Progenitor cell of endocrine pancreas (in vitro differentiated cells): ENCODE measurements at regions not wholly inside any gene's neighbourhood (a gene's known extent, or its start where the extent isn't known, plus 50 kb on each side); places are given as distances from the start of the nearest gene placed in this dataset.

Experiments
- DNase-seq: peaks from one replicate; pipeline ENCODE4 v3.0.0; 2021; ENCODE audit warnings: low spot score; ENCODE audit not compliant: unreplicated experiment
- H3K27ac Mint-ChIP-seq: 2 replicates; pipeline ENCODE4 v1.8.0; 2021; ENCODE audit warnings: mild to moderate bottlenecking, moderate library complexity, mixed read lengths
- H3K27me3 Mint-ChIP-seq: 2 replicates; pipeline ENCODE4 v1.8.0; 2021; ENCODE audit warnings: mixed read lengths
- H3K36me3 Mint-ChIP-seq: 2 replicates; pipeline ENCODE4 v1.8.0; 2022; ENCODE audit warnings: mixed read lengths; ENCODE audit not compliant: insufficient read depth
- H3K4me1 Mint-ChIP-seq: 2 replicates; pipeline ENCODE4 v1.8.0; 2021; ENCODE audit warnings: low read depth, mixed read lengths
- H3K4me3 Mint-ChIP-seq: 2 replicates; pipeline ENCODE4 v1.8.0; 2021; ENCODE audit warnings: low read depth, mild to moderate bottlenecking, moderate library complexity, mixed read lengths
- H3K9me3 Mint-ChIP-seq: 2 replicates; pipeline ENCODE4 v1.8.0; 2021; ENCODE audit warnings: low read depth, mixed read lengths
- CTCF ChIP-seq: fragments of 200-600 bp; sonication (generic); IDR thresholded peaks from one replicate; pipeline ENCODE4 v1.5.0; 2021; ENCODE audit warnings: antibody characterized with exemption, mild to moderate bottlenecking; ENCODE audit not compliant: unreplicated experiment

GRCh38 chr5:135178476-135179155 lies 144.6 kb upstream of the PITX1 start:
- Mint-ChIP-seq H3K36me3 (no peaks in the 10 kb centered on the region), H3K4me1 (peaks cover 18% of the 10 kb centered on the region), H3K4me3 (no peak overlapping the region), H3K27me3 (peaks cover 7% of the 10 kb centered on the region), H3K9me3 (no peaks in the 10 kb centered on the region), H3K27ac (no peak overlapping the region)
- TF ChIP-seq CTCF = no peak
- DNase-seq = no peak

- Mint-ChIP-seq H3K27ac (no peak overlapping the region), H3K27me3 (peaks cover 9% of the 10 kb centered on the region), H3K9me3 (no peaks in the 10 kb centered on the region), H3K4me1 (peaks cover 18% of the 10 kb centered on the region), H3K36me3 (no peaks in the 10 kb centered on the region), H3K4me3 (no peak overlapping the region)
- no peak for DNase-seq
- TF ChIP-seq CTCF = no peak
Measured at GRCh38 chr5:135177591-135177990, 143.6 kb upstream of the PITX1 start.

DNA sequence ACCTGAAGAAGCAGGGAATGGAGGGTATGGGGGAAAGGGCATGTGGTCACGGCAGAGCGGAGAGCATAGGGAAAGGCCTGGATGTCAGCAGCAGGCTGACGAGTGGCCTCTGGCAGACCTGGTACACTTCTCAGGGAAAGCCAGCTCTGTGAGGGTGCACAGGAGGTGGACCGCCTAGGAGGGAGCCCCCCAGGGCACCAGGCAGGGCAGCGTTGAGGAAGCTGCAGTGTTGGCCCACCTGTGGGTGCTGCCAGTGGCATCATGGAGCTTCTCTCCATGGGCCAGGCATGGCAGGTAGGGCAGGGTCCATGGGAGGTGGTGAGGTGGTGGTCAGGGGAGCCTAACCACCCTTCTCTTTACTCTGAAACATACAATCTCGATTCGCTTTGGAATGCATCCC lies 143.0 kb upstream of the PITX1 start:
- no peak overlapping the region for H3K4me3 Mint-ChIP-seq
- H3K36me3 Mint-ChIP-seq = no peaks in the 10 kb centered on the region
- H3K4me1 Mint-ChIP-seq = peaks cover 18% of the 10 kb centered on the region
- no peaks in the 10 kb centered on the region for H3K9me3 Mint-ChIP-seq
- no peak for DNase-seq
- no peak overlapping the region for H3K27ac Mint-ChIP-seq
- peaks cover 12% of the 10 kb centered on the region for H3K27me3 Mint-ChIP-seq
- TF ChIP-seq CTCF = no peak

DNA sequence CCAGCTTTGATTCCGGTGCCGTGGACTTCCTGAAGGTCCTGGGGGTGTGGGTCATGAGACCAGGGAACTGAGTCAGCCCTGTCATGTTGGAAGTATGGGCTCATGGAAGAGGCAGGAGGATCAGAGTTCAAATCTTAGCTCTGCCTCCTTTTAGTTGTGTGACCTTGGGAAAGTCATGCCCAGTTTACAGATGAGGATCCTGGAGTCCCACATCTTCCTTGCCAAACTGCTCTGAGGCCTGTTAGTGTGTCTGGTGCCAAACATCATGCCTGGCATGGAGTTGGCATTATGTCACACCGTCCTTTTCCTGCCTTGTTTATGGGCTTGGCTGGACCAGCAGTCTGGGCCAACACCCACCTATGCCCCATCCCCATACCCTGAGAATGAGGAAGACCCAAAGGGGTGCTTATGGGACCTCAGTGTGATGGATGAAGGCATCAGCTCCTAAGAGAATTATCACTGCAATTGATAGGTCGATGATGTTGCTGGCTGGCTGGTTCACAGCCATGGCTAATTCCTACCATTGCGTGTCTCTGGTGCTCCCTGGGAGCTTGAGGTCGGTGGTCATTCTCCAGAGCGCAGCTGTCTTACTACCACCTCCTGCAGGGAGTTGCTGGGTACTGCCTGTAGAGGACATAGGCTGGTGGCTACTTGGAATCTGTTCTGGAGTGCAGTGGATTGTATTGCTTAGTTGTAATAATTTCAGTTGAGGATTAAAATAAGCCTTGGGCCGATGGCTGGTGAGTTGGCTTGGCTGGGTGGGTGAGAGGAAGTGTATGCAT lies 140.5 kb upstream of the PITX1 start:
- Mint-ChIP-seq H3K27me3 (peaks cover 19% of the 10 kb centered on the region), H3K27ac (no peak overlapping the region), H3K36me3 (no peaks in the 10 kb centered on the region), H3K4me1 (peaks cover 13% of the 10 kb centered on the region), H3K9me3 (no peaks in the 10 kb centered on the region), H3K4me3 (no peak overlapping the region)
- no peak for DNase-seq
- TF ChIP-seq CTCF = no peak

- DNase-seq = no peak
- TF ChIP-seq CTCF = no peak
- no peaks in the 10 kb centered on the region for H3K9me3 Mint-ChIP-seq
- peak overlapping the region; percentile 29 for H3K27ac Mint-ChIP-seq
- peaks cover 7% of the 10 kb centered on the region for H3K4me1 Mint-ChIP-seq
- H3K27me3 Mint-ChIP-seq = peaks cover 21% of the 10 kb centered on the region
- H3K36me3 Mint-ChIP-seq = no peaks in the 10 kb centered on the region
- no peak overlapping the region for H3K4me3 Mint-ChIP-seq
Measured at GRCh38 chr5:135173662-135174290, 139.7 kb upstream of the PITX1 start.
